Neural cell (in vitro differentiated cells): ENCODE measurements at regions not wholly inside any gene's neighbourhood (a gene's known extent, or its start where the extent isn't known, plus 50 kb on each side); places are given as distances from the start of the nearest gene placed in this dataset.

ENCODE experiments used
- H2AFZ ChIP-seq: fragments of 200-600, 300-800 bp; sonication (generic), shearing (Covaris generic); 2 replicates; pipeline ENCODE4 v1.6.0; 2014; ENCODE audit warnings: low read depth, mild to moderate bottlenecking, antibody characterized with exemption, low read length, moderate library complexity
- H3F3A ChIP-seq: fragments of 200-600 bp; shearing (Covaris generic); 2 replicates; pipeline ENCODE4 v1.6.1; 2016; ENCODE audit warnings: mild to moderate bottlenecking, moderate library complexity, mixed read lengths, antibody characterized with exemption, low read length; ENCODE audit not compliant: insufficient read depth, poor library complexity, severe bottlenecking
- H3K27ac ChIP-seq: fragments of 200-600, 300-800 bp; sonication (generic), shearing (Covaris generic); 2 replicates; pipeline ENCODE4 v1.5.1; 2014; ENCODE audit warnings: mild to moderate bottlenecking, low read length, moderate library complexity
- H3K27me3 ChIP-seq: fragments of 300-800, 200-600 bp; sonication (generic), shearing (Covaris generic); 2 replicates; pipeline ENCODE4 v1.6.0; 2014; ENCODE audit warnings: mild to moderate bottlenecking, low read depth, low read length, moderate library complexity; ENCODE audit not compliant: insufficient read depth
- H3K36me3 ChIP-seq: fragments of 300-800, 200-600 bp; sonication (generic), shearing (Covaris generic); 2 replicates; pipeline ENCODE4 v1.5.1; 2014; ENCODE audit warnings: mild to moderate bottlenecking, antibody characterized with exemption, low read length, moderate library complexity; ENCODE audit not compliant: insufficient read depth
- H3K4me2 ChIP-seq: fragments of 300-800, 200-600 bp; sonication (generic), shearing (Covaris generic); 2 replicates; pipeline ENCODE4 v1.6.0; 2014; ENCODE audit warnings: mild to moderate bottlenecking, low read length
- H3K4me3 ChIP-seq: fragments of 300-800, 200-600 bp; sonication (generic), shearing (Covaris generic); 2 replicates; pipeline ENCODE4 v1.5.1; 2014; ENCODE audit warnings: mild to moderate bottlenecking, low read length, moderate library complexity
- H3K79me2 ChIP-seq: fragments of 200-600 bp; shearing (Covaris generic); replicated peaks from 2 replicates; pipeline ENCODE4 v1.6.0; 2014; ENCODE audit warnings: mild to moderate bottlenecking, low read length, moderate library complexity; ENCODE audit not compliant: insufficient read depth
- H3K9ac ChIP-seq: fragments of 300-800, 200-600 bp; sonication (generic), shearing (Covaris generic); 2 replicates; pipeline ENCODE4 v1.6.1; 2016; ENCODE audit warnings: mild to moderate bottlenecking, low read length, mixed read lengths
- H3K9me2 ChIP-seq: fragments of 200-600 bp; shearing (Covaris generic); 2 replicates; pipeline ENCODE4 v1.6.1; 2016; ENCODE audit warnings: mild to moderate bottlenecking, low read length, mixed read lengths; ENCODE audit not compliant: insufficient read depth
- H3K9me3 ChIP-seq: fragments of 200-600, 300-800 bp; sonication (generic), shearing (Covaris generic); 2 replicates; pipeline ENCODE4 v1.6.1; 2016; ENCODE audit warnings: mild to moderate bottlenecking, mixed run types, low read length, moderate library complexity, mixed read lengths
- H4K20me1 ChIP-seq: fragments of 200-600 bp; shearing (Covaris generic); 2 replicates; pipeline ENCODE4 v1.6.1; 2016; ENCODE audit warnings: mild to moderate bottlenecking, mixed run types; ENCODE audit not compliant: insufficient read depth
- CTCF ChIP-seq: fragments of 450-650 bp; IDR thresholded peaks from 2 replicates; pipeline ENCODE4 v1.5.1; 2014; ENCODE audit warnings: antibody characterized with exemption, mild to moderate bottlenecking, moderate library complexity; ENCODE audit not compliant: poor library complexity, severe bottlenecking
- EP300 ChIP-seq: fragments of 450-650 bp; conservative IDR thresholded peaks from 2 replicates; pipeline ENCODE4 v1.6.1; 2014; ENCODE audit warnings: antibody characterized with exemption, mild to moderate bottlenecking, moderate library complexity; ENCODE audit not compliant: poor library complexity, severe bottlenecking
- EZH2 ChIP-seq: fragments of 200-600, 300-800 bp; shearing (Covaris generic), sonication (generic); IDR thresholded peaks from 2 replicates; pipeline ENCODE4 v1.6.1; 2014; ENCODE audit warnings: antibody characterized with exemption, low read length, borderline replicate concordance, mild to moderate bottlenecking; ENCODE audit not compliant: insufficient read depth, poor library complexity, severe bottlenecking
- MXI1 ChIP-seq: fragments of 450-650 bp; conservative IDR thresholded peaks from 2 replicates; pipeline ENCODE4 v1.6.1; 2014; ENCODE audit warnings: antibody characterized with exemption, mild to moderate bottlenecking; ENCODE audit not compliant: poor library complexity, severe bottlenecking
- POLR2AphosphoS5 ChIP-seq: IDR thresholded peaks from 2 replicates; pipeline ENCODE4 v1.6.1; 2012
- RAD21 ChIP-seq: fragments of 450-650 bp; conservative IDR thresholded peaks from 2 replicates; pipeline ENCODE4 v1.6.1; 2014; ENCODE audit warnings: antibody characterized with exemption, mild to moderate bottlenecking, moderate library complexity
- REST ChIP-seq: IDR thresholded peaks from 2 replicates; pipeline ENCODE4 v1.6.1; 2012; ENCODE audit warnings: borderline replicate concordance
- SMC3 ChIP-seq: fragments of 450-650 bp; conservative IDR thresholded peaks from 2 replicates; pipeline ENCODE4 v1.6.1; 2014; ENCODE audit warnings: antibody characterized with exemption, mild to moderate bottlenecking, moderate library complexity; ENCODE audit not compliant: poor library complexity
- TAF1 ChIP-seq: IDR thresholded peaks from 2 replicates; pipeline ENCODE4 v1.6.1; 2012; ENCODE audit warnings: low read depth

- no peak overlapping the region for H3K4me2 ChIP-seq
- no peaks in the 10 kb centered on the region for H4K20me1 ChIP-seq
- H3K9me3 ChIP-seq = no peaks in the 10 kb centered on the region
- H3K4me3 ChIP-seq = no peak overlapping the region
- no peaks in the 10 kb centered on the region for H3K36me3 ChIP-seq
- TF ChIP-seq MXI1 (no peak), RAD21 (no peak), SMC3 (no peak), EP300 (no peak), CTCF (no peak), TAF1 (no peak), REST (no peak), POLR2AphosphoS5 (no peak), EZH2 (no peak)
- H3F3A ChIP-seq = no peaks in the 10 kb centered on the region
- H3K27ac ChIP-seq = no peak overlapping the region
- no peak overlapping the region for H3K9ac ChIP-seq
- no peaks in the 10 kb centered on the region for H3K27me3 ChIP-seq
- H3K9me2 ChIP-seq = no peaks in the 10 kb centered on the region
- H3K79me2 ChIP-seq = no peaks in the 10 kb centered on the region
- no peak overlapping the region for H2AFZ ChIP-seq
Observed at GRCh38 chr2:217538719-217539118, 464.1 kb downstream of the TNS1 start.

- no peaks in the 10 kb centered on the region for H3K79me2 ChIP-seq
- TF ChIP-seq REST (no peak), CTCF (no peak), TAF1 (no peak), MXI1 (no peak), POLR2AphosphoS5 (no peak), RAD21 (no peak), SMC3 (no peak), EZH2 (no peak), EP300 (no peak)
- no peaks in the 10 kb centered on the region for H3K36me3 ChIP-seq
- no peak overlapping the region for H3K4me3 ChIP-seq
- H3K4me2 ChIP-seq = no peak overlapping the region
- no peak overlapping the region for H3K27ac ChIP-seq
- no peaks in the 10 kb centered on the region for H3K27me3 ChIP-seq
- no peaks in the 10 kb centered on the region for H3K9me2 ChIP-seq
- no peaks in the 10 kb centered on the region for H3K9me3 ChIP-seq
- H3K9ac ChIP-seq = no peak overlapping the region
- H2AFZ ChIP-seq = no peak overlapping the region
- H3F3A ChIP-seq = no peaks in the 10 kb centered on the region
- H4K20me1 ChIP-seq = no peaks in the 10 kb centered on the region
Observed at GRCh38 chr2:217535957-217536708, 466.7 kb downstream of the TNS1 start.
